Stomach (tissue), 8 donors: ENCODE measurements at regions not wholly inside any gene's neighbourhood (a gene's known extent, or its start where the extent isn't known, plus 50 kb on each side); places are given as distances from the start of the nearest gene placed in this dataset.

Source experiments
- DNase-seq, 2 donors: peaks; one replicate each; pipeline versions ENCODE4 v3.0.0 to v3.0.0-alpha.2; 2013 to 2019
- H3K27ac ChIP-seq, 5 donors: fragments of 200-600 bp in 4 of 5; sonication (generic) in 4 of 5; one replicate each; pipeline ENCODE4 v1.5.1; 2013 to 2019; ENCODE audit warnings: mild to moderate bottlenecking in 1 of 5, moderate library complexity in 1 of 5
- H3K27me3 ChIP-seq, 3 donors: fragments of 200-600 bp; sonication (generic); one replicate each; pipeline ENCODE4 v1.5.1; 2017 to 2019; ENCODE audit warnings: mixed run types in 1 of 3
- H3K36me3 ChIP-seq, 4 donors: fragments of 200-600 bp; sonication (generic); 1 replicate in 3 of 4; 2 replicates in 1 of 4; pipeline ENCODE4 v1.5.1; 2016 to 2019
- H3K4me1 ChIP-seq, 4 donors: fragments of 200-600 bp; sonication (generic); one replicate each; pipeline ENCODE4 v1.5.1; 2016 to 2019
- H3K4me3 ChIP-seq, 4 donors: fragments of 200-600 bp; sonication (generic) in 3 of 4; one replicate each; pipeline ENCODE4 v1.5.1; 2016 to 2019; ENCODE audit warnings: mild to moderate bottlenecking in 1 of 4
- H3K9me3 ChIP-seq, 4 donors: fragments of 200-600 bp; sonication (generic); one replicate each; pipeline ENCODE4 v1.5.1; 2016 to 2019
- EP300 ChIP-seq: sonication (generic); formaldehyde crosslinking; IDR thresholded peaks from one replicate; pipeline ENCODE4 v1.6.1; 2017; ENCODE audit warnings: antibody characterized with exemption
- POLR2A ChIP-seq, 4 donors: fragments of 450-650 bp; IDR thresholded peaks; one replicate each; pipeline ENCODE4 v1.6.1; 2016; ENCODE audit warnings: antibody characterized with exemption in 4 of 4, control low read depth in 2 of 4, mild to moderate bottlenecking in 1 of 4, moderate library complexity in 1 of 4
- POLR2AphosphoS5 ChIP-seq, 3 donors: sonication (generic); formaldehyde crosslinking; IDR thresholded peaks; one replicate each; pipeline ENCODE4 v1.6.1; 2016; ENCODE audit warnings: antibody characterized with exemption in 3 of 3
- WGBS, 5 donors: extraction: QIAGEN DNeasy Blood & Tissue Kit in 3 of 5; methylation state at CpG; one replicate each; pipeline versions ENCODE4 v1.1.5 to v1.1.7; 2013 to 2018; 5-methylcytosine and 5-hydroxymethylcytosine counted together
- intact Hi-C: fragments of 100-400 bp; cut with DNase I; formaldehyde crosslinking; loops from one replicate; pipeline ENCODE4 v1.15.1; 2023; ENCODE audit warnings: low total_unique reads
- TF ChIP-seq, protein P1 (sequence below), 7 experiments: fragments of 450-650 bp in 4 of 7; fragments of 200-600 bp in 3 of 7; sonication (generic) in 3 of 7; IDR thresholded peaks; one replicate each; pipeline ENCODE4 v1.5.1; 2016 to 2019; ENCODE audit warnings: antibody characterized with exemption in 7 of 7, control low read depth in 2 of 7, mild to moderate bottlenecking in 1 of 7
- donor health status: healthy with polysubstance abuse.
- donor health status: Bipolar disorder and iron deficiency.
- donor health status: healthy.

DNA sequence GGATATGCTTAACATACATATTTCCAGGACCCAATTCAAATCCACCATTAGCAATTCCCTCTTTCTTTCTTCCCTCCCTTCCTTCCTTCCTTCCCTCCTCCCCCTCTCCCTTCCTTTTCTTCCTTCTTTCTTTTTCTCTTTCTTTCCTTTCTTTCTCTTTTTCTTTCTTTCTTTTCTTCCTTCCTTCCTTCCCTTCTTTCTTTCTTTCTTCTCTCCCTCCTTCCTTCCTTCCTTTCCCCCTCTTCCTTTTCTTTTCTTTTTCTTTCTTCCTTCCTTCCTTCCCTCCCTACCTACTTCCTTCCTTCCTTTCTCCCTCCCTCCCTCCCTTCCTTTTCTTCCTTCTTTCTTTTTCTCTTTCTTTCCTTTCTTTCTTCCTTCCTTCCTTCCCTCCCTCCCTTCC, 332.0 kb downstream of the TMEM161B start:
- H3K27ac ChIP-seq, result no peak overlapping the region
- TF ChIP-seq, protein P1, sequence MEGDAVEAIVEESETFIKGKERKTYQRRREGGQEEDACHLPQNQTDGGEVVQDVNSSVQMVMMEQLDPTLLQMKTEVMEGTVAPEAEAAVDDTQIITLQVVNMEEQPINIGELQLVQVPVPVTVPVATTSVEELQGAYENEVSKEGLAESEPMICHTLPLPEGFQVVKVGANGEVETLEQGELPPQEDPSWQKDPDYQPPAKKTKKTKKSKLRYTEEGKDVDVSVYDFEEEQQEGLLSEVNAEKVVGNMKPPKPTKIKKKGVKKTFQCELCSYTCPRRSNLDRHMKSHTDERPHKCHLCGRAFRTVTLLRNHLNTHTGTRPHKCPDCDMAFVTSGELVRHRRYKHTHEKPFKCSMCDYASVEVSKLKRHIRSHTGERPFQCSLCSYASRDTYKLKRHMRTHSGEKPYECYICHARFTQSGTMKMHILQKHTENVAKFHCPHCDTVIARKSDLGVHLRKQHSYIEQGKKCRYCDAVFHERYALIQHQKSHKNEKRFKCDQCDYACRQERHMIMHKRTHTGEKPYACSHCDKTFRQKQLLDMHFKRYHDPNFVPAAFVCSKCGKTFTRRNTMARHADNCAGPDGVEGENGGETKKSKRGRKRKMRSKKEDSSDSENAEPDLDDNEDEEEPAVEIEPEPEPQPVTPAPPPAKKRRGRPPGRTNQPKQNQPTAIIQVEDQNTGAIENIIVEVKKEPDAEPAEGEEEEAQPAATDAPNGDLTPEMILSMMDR (IDR thresholded peaks at IDR 0.05), result no peak
- TF ChIP-seq POLR2AphosphoS5 (IDR thresholded peaks at IDR 0.05) (no peak), EP300 (no peak), POLR2A (IDR thresholded peaks at IDR 0.05) (no peak)
- intact Hi-C loops, result no loop called here
- H3K9me3 ChIP-seq, result no peaks in the 10 kb centered on the region
- no peaks in the 10 kb centered on the region for H3K36me3 ChIP-seq
- H3K4me3 ChIP-seq, result no peak overlapping the region
- no peak for DNase-seq
- no peaks in the 10 kb centered on the region for H3K4me1 ChIP-seq
- H3K27me3 ChIP-seq, result no peaks in the 10 kb centered on the region

DNA sequence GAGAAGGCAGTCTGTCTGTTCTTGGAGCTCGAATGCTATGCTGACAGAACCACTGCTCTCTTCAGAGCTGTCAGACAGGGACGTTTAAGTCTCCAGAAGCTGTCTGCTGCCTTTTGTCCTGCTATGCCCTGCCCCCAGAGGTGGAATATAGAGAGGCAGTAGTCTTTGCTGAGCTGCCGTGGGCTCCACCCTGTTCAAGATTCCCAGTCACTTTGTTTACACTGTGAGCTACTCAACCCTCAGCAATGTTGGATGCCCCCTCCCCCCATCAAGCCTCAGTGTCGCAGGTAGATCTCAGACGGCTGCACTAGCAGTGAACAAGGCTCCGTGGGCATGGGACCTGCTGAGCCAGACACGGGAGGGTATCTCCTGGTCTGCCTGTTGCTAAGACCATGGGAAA, 344.2 kb downstream of the TMEM161B start:
- no peak for DNase-seq
- Histone ChIP-seq H3K4me1 (no peaks in the 10 kb centered on the region), H3K36me3 (no peaks in the 10 kb centered on the region), H3K4me3 (no peak overlapping the region), H3K27me3 (no peaks in the 10 kb centered on the region), H3K27ac (no peak overlapping the region), H3K9me3 (peaks cover 0 to 12% (median 5%) of the 10 kb centered on the region in 4 donors)
- TF ChIP-seq POLR2A (IDR thresholded peaks at IDR 0.05) (no peak), POLR2AphosphoS5 (IDR thresholded peaks at IDR 0.05) (no peak), EP300 (no peak)
- TF ChIP-seq, protein P1 (IDR thresholded peaks at IDR 0.05), result no peak
- intact Hi-C loops, result no loop called here
- 23 to 38% (median 30%) methylated on average over 7 of the region's 7 CpGs for WGBS, 5 donors

DNA sequence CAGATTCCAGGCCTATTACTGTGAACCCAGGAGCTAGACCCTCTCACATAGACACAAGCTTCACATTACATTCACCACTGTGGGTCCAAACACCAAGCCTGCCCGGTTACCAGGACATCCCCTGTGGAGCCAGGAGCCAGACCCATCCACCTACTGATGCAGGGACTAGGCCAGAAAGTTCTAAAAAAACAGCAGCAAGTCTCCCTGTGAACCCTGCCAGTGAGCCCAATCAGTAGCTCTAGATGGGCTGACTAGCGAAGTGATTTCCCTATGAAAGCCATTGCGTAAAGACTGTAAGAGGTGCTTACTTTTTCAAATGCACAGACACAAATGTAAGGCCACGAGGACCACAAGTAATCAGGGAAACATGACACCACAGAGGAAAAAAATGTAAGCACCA, 352.3 kb downstream of the TMEM161B start:
- TF ChIP-seq, protein P1 (IDR thresholded peaks at IDR 0.05), result no peak
- TF ChIP-seq POLR2A (IDR thresholded peaks at IDR 0.05), result no peak
- Histone ChIP-seq H3K4me1 (no peaks in the 10 kb centered on the region), H3K9me3 (peaks cover 0 to 14% (median 7%) of the 10 kb centered on the region in 4 donors), H3K36me3 (no peaks in the 10 kb centered on the region), H3K4me3 (no peak overlapping the region), H3K27ac (no peak overlapping the region), H3K27me3 (no peaks in the 10 kb centered on the region)
- intact Hi-C loops, result no loop called here
- DNase-seq, result no peak
- WGBS, 5 donors, result 73 to 84% (median 78%) methylated on average over 4 of the region's 4 CpGs

DNA sequence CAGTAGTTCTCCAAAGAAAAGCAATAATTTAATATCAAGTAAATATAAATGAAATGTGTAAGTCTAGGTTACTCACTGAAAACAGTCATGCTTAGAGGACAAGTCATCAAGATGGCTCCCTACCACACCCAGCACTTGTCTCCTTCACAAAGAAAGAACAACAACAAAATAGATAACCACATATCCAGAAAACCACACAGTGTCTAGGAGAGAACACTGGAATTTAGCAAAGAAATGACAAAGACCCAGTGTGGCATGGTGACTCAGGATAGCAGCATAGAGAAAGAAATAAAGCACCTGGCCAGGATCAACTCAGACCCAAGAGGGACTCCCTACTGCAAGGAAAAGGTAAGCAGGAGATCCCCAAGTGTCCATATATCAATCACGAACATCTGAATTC, 356.2 kb downstream of the TMEM161B start:
- Histone ChIP-seq H3K9me3 (peaks cover 0 to 13% (median 4%) of the 10 kb centered on the region in 4 donors), H3K27me3 (no peaks in the 10 kb centered on the region), H3K4me3 (no peak overlapping the region), H3K36me3 (no peaks in the 10 kb centered on the region), H3K4me1 (no peaks in the 10 kb centered on the region), H3K27ac (no peak overlapping the region)
- TF ChIP-seq POLR2AphosphoS5 (IDR thresholded peaks at IDR 0.05) (no peak), POLR2A (IDR thresholded peaks at IDR 0.05) (no peak), EP300 (no peak)
- TF ChIP-seq, protein P1 (IDR thresholded peaks at IDR 0.05), result no peak
- intact Hi-C loops, result no loop called here
- WGBS, 5 donors, result 89 to 97% (median 94%) methylated on average over 1 of the region's 1 CpG
- DNase-seq, result no peak

DNA sequence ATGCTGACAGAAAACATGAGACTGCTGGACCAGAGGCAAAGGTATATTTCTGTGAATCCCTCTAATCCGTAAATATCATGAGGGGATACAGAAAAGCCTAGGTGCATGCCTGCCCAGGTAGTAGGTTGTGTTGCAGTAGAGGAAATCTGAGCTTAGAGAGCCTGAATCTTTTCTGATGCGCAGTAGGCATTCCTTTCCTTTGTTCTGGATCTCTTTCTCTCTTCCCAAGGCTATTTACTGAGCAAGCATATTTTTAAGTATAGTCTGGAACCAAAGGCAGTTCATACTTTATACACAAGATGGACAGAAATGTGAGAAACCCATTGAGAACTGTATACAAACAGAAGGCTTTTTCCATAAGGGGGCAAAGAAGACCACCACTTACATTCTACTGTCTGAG, 359.3 kb downstream of the TMEM161B start:
- DNase-seq, result no peak
- TF ChIP-seq EP300, result no peak
- TF ChIP-seq POLR2A (IDR thresholded peaks at IDR 0.05), result no peak
- TF ChIP-seq, protein P1 (IDR thresholded peaks at IDR 0.05), result no peak
- no peak for TF ChIP-seq POLR2AphosphoS5 (IDR thresholded peaks at IDR 0.05)
- 67 to 78% (median 71%) methylated on average over 2 of the region's 2 CpGs for WGBS, 5 donors
- Histone ChIP-seq H3K27ac (no peak overlapping the region), H3K4me1 (no peaks in the 10 kb centered on the region), H3K9me3 (no peaks in the 10 kb centered on the region), H3K27me3 (no peaks in the 10 kb centered on the region), H3K36me3 (no peaks in the 10 kb centered on the region), H3K4me3 (no peak overlapping the region)
- intact Hi-C loops, result no loop called here
